ENCODE measurements at regions not wholly inside any gene's neighbourhood (a gene's known extent, or its start where the extent isn't known, plus 50 kb on each side); places are given as distances from the start of the nearest gene placed in this dataset.
"Not testable (repeated sequence)": the region's sequence is repeated elsewhere in the genome, so short reads cannot be mapped to it uniquely, and the experiment has no call there.

GRCh38 chr5:52623291-52623690 lies 164.4 kb upstream of the ITGA1 start:
- ChIA-PET POLR2A (no interaction called here), CTCF (no interaction called here)
- no peak for DNase-seq (ENCODE audit: extremely low spot score)
- TF ChIP-seq CTCF (IDR thresholded peaks at IDR 0.05; ENCODE audit: control extremely low read depth, extremely low read depth, low read depth, missing control alignments), result no peak

GRCh38 chr5:52624291-52624690 lies 163.4 kb upstream of the ITGA1 start:
- CTCF ChIA-PET, result no interaction called here
- TF ChIP-seq CTCF (IDR thresholded peaks at IDR 0.05; ENCODE audit: control extremely low read depth, extremely low read depth, low read depth, missing control alignments), result no peak
- POLR2A ChIA-PET, result no interaction called here
- DNase-seq (ENCODE audit: extremely low spot score), result no peak

- DNase-seq (ENCODE audit: extremely low spot score), result no peak
- no peak for TF ChIP-seq CTCF (IDR thresholded peaks at IDR 0.05; ENCODE audit: control extremely low read depth, extremely low read depth, low read depth, missing control alignments)
- ChIA-PET CTCF (interaction anchor here (2.0 kb wide), 1 partner anchor 12 kb away, joined by 6 read pairs; no protein-coding TSS in a partner anchor), POLR2A (no interaction called here)
These were observed 161.4 kb upstream of the ITGA1 start for GRCh38 chr5:52626312-52626711.

GRCh38 chr5:52627740-52628139 lies 160.0 kb upstream of the ITGA1 start:
- DNase-seq (ENCODE audit: extremely low spot score), result no peak
- CTCF ChIA-PET, result interaction anchor here (2.0 kb wide), 1 partner anchor 11 kb away, joined by 6 read pairs; no protein-coding TSS in a partner anchor
- TF ChIP-seq CTCF (IDR thresholded peaks at IDR 0.05; ENCODE audit: control extremely low read depth, extremely low read depth, low read depth, missing control alignments), result no peak
- POLR2A ChIA-PET, result no interaction called here

- ChIA-PET CTCF (no interaction called here), POLR2A (no interaction called here)
- no peak for DNase-seq (ENCODE audit: extremely low spot score)
- TF ChIP-seq CTCF (IDR thresholded peaks at IDR 0.05; ENCODE audit: control extremely low read depth, extremely low read depth, low read depth, missing control alignments), result no peak
These were observed 155.4 kb upstream of the ITGA1 start for GRCh38 chr5:52632281-52632680.

DNA sequence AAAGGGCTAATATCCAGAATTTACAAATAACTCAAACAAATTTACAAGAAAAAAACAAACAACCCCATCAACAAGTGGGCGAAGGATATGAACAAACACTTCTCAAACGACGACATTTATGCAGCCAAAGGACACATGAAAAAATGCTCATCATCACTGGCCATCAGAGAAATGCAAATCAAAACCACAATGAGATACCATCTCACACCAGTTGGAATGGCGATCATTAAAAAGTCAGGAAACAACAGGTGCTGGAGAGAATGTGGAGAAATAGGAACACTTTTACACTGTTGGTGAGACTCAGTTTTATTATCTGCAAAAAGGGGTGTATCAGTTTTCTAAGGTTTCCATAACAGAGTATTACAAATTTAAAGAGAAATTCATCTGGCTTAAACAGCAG lies 153.5 kb upstream of the ITGA1 start:
- DNase-seq (ENCODE audit: extremely low spot score); CTCF ChIA-PET; POLR2A ChIA-PET: not testable (repeated sequence)

DNA sequence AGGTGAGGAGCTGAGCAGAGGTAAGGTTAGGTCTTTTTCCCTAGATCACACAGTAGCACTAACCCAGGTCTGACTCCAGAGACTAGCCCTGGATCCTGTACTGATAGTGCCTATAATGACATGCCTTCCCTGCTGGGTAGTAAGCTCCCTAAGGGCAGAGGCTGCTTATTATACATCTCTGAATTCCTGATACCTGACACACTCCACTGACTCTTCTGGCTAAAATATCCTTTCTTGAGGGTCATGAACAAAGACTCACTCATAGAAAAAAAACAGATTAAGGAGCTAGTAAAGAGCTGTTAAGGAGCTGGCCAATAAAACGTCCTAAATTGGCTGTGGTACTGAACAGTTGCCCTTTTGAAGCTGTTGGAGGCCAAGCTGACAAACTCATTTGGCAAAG lies 149.0 kb upstream of the ITGA1 start:
- DNase-seq (ENCODE audit: extremely low spot score), result no peak
- CTCF ChIA-PET, result interaction anchor here (1.1 to 4.1 kb wide), 4 partner anchors 11 to 21 kb away, joined by 3 to 21 read pairs (median 4); no protein-coding TSS in a partner anchor
- TF ChIP-seq CTCF (IDR thresholded peaks at IDR 0.05; ENCODE audit: control extremely low read depth, extremely low read depth, low read depth, missing control alignments), result no peak
- POLR2A ChIA-PET, result no interaction called here

All from GM10248 (cell line).